Neural cell (in vitro differentiated cells): ENCODE measurements at regions not wholly inside any gene's neighbourhood (a gene's known extent, or its start where the extent isn't known, plus 50 kb on each side); places are given as distances from the start of the nearest gene placed in this dataset.

ENCODE experiments used
- CTCF ChIP-seq: fragments of 450-650 bp; IDR thresholded peaks from 2 replicates; pipeline ENCODE4 v1.5.1; 2014; ENCODE audit warnings: antibody characterized with exemption, mild to moderate bottlenecking, moderate library complexity; ENCODE audit not compliant: poor library complexity, severe bottlenecking
- RAD21 ChIP-seq: fragments of 450-650 bp; conservative IDR thresholded peaks from 2 replicates; pipeline ENCODE4 v1.6.1; 2014; ENCODE audit warnings: antibody characterized with exemption, mild to moderate bottlenecking, moderate library complexity

- no peak for TF ChIP-seq CTCF
- TF ChIP-seq RAD21: no peak
Observed at GRCh38 chr2:39487398-39488250, 50.5 kb upstream of the MAP4K3 start.
